ENCODE measurements at regions not wholly inside any gene's neighbourhood (a gene's known extent, or its start where the extent isn't known, plus 50 kb on each side); places are given as distances from the start of the nearest gene placed in this dataset.

DNA sequence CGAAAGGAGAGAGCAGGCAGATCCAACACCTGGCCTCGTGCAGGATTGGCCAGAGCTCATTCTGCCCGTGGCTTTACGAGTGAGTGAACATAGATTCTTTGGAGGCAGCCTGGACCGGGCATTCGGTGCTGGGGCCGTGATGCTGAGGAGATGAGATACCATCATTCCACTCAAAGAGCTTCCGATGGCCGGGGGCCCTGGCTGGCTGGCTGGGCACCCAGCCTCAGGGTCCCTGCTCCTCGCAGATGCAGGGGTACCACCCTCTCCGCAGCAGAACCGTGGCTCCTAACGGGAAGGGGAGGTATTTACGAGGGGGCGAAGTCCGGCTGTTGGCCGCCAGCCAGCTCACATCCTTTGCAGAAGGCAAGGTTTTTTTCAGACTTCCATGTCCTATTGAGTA lies 66.1 kb upstream of the FOXF1 start:
- TF ChIP-seq CTCF (optimal IDR thresholded peaks at IDR 0.05 in 1 of 3, IDR thresholded peaks at IDR 0.05 in 1 of 3, conservative IDR thresholded peaks at IDR 0.05 in 1 of 3; ENCODE audit: extremely low read depth in 1 of 3, insufficient read depth in 2 of 3, low read length in 3 of 3) (no peak), EZH2 (IDR thresholded peaks at IDR 0.05; ENCODE audit: low read length) (no peak)

Data from keratinocyte (primary cell).